MM.1S (cell line): ENCODE measurements at regions not wholly inside any gene's neighbourhood (a gene's known extent, or its start where the extent isn't known, plus 50 kb on each side); places are given as distances from the start of the nearest gene placed in this dataset.

Experiments used
- DNase-seq: peaks from one replicate; pipeline ENCODE4 v3.0.0-alpha.2; 2015
- H2AFZ ChIP-seq: fragments of 300-600 bp; sonication (generic); 2 replicates; pipeline ENCODE4 v1.6.0; 2016; ENCODE audit warnings: antibody characterized with exemption, low read length
- H3F3A ChIP-seq: fragments of 300-600 bp; sonication (generic); 2 replicates; pipeline ENCODE4 v1.6.1; 2016; ENCODE audit warnings: mild to moderate bottlenecking, antibody characterized with exemption, low read length, moderate library complexity, mixed read lengths; ENCODE audit not compliant: insufficient read depth
- H3K27ac ChIP-seq: fragments of 300-600 bp; sonication (generic); 2 replicates; pipeline ENCODE4 v1.5.1; 2016; ENCODE audit warnings: mild to moderate bottlenecking, low read length
- H3K27me3 ChIP-seq: fragments of 300-600 bp; sonication (generic); replicated peaks from 2 replicates; pipeline ENCODE4 v1.6.0; 2016; ENCODE audit warnings: low read length; ENCODE audit not compliant: insufficient read depth
- H3K36me3 ChIP-seq: fragments of 300-600 bp; sonication (generic); replicated peaks from 2 replicates; pipeline ENCODE4 v1.6.1; 2016; ENCODE audit warnings: mild to moderate bottlenecking, low read length, mixed read lengths; ENCODE audit not compliant: insufficient read depth
- H3K4me1 ChIP-seq: fragments of 300-600 bp; sonication (generic); 2 replicates; pipeline ENCODE4 v1.6.1; 2016; ENCODE audit warnings: low read length, mixed read lengths
- H3K4me2 ChIP-seq: fragments of 300-600 bp; sonication (generic); 2 replicates; pipeline ENCODE4 v1.6.0; 2016; ENCODE audit warnings: low read depth, low read length
- H3K4me3 ChIP-seq: fragments of 300-600 bp; sonication (generic); 2 replicates; pipeline ENCODE4 v1.5.1; 2016; ENCODE audit warnings: low read length, mixed read lengths
- H3K79me2 ChIP-seq: fragments of 300-600 bp; sonication (generic); 2 replicates; pipeline ENCODE4 v1.6.1; 2016; ENCODE audit warnings: mixed run types, low read length, mixed read lengths
- H3K9ac ChIP-seq: fragments of 300-600 bp; sonication (generic); 2 replicates; pipeline ENCODE4 v1.6.1; 2016; ENCODE audit warnings: low read length, mixed read lengths
- H3K9me2 ChIP-seq: fragments of 300-600 bp; sonication (generic); replicated peaks from 2 replicates; pipeline ENCODE4 v1.6.1; 2016; ENCODE audit warnings: mild to moderate bottlenecking, low read length, mixed read lengths; ENCODE audit not compliant: insufficient read depth
- H3K9me3 ChIP-seq: fragments of 300-600 bp; sonication (generic); replicated peaks from 2 replicates; pipeline ENCODE4 v1.6.1; 2016; ENCODE audit warnings: mild to moderate bottlenecking, low read length, mixed read lengths; ENCODE audit not compliant: insufficient read depth
- H4K20me1 ChIP-seq: fragments of 300-600 bp; sonication (generic); 2 replicates; pipeline ENCODE4 v1.6.1; 2016; ENCODE audit warnings: mild to moderate bottlenecking, low read length, moderate library complexity, mixed read lengths; ENCODE audit not compliant: insufficient read depth
- CTCF ChIP-seq: fragments of 300-600 bp; sonication (generic); IDR thresholded peaks from 2 replicates; pipeline ENCODE4 v1.5.1; 2016; ENCODE audit warnings: antibody characterized with exemption, low read length, mixed read lengths
- EZH2 ChIP-seq: fragments of 300-600 bp; sonication (generic); optimal IDR thresholded peaks from 2 replicates; pipeline ENCODE3; 2017; ENCODE audit warnings: low read depth, mild to moderate bottlenecking, antibody characterized with exemption, low read length, mixed read lengths
- EZH2phosphoT487 ChIP-seq: fragments of 300-600 bp; sonication (generic); IDR thresholded peaks from 2 replicates; pipeline ENCODE4 v1.6.1; 2018; ENCODE audit warnings: antibody characterized with exemption, low read length

- Histone ChIP-seq H3K36me3 (no peaks in the 10 kb centered on the region), H3K79me2 (no peaks in the 10 kb centered on the region), H3K4me2 (no peak overlapping the region), H2AFZ (no peak overlapping the region), H3K9me3 (no peaks in the 10 kb centered on the region), H3K9ac (no peak overlapping the region), H3K27ac (no peak overlapping the region), H3K9me2 (no peaks in the 10 kb centered on the region), H3K27me3 (peaks cover 39% of the 10 kb centered on the region), H3K4me1 (no peaks in the 10 kb centered on the region), H3K4me3 (no peak overlapping the region), H4K20me1 (no peaks in the 10 kb centered on the region), H3F3A (no peaks in the 10 kb centered on the region)
- no peak for DNase-seq
- TF ChIP-seq CTCF (no peak), EZH2phosphoT487 (no peak), EZH2 (no peak)
Measured at GRCh38 chr1:38133304-38133703, 86.7 kb upstream of the POU3F1 start.

DNA sequence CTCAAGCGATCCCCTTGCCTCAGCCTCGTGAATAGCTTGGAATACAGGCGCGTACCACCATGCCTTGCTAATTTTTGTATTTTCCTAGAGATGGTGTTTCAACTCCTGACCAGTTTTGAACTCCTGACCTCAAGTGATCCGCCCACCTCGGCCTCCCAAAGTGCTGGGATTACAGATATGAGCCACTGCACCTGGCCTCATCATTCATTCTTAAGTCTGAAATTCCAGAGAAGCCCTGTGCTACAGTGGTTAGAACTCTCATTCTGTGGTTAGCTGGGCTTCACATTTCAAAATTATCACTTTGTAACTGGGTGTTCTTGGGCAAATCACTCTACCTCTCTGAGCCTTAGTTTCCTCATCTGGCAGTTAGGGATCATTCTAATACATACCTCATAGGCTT lies 86.1 kb upstream of the POU3F1 start:
- H3K27me3 ChIP-seq: peaks cover 37% of the 10 kb centered on the region
- no peak overlapping the region for H2AFZ ChIP-seq
- H3K9ac ChIP-seq: no peak overlapping the region
- no peak for DNase-seq
- no peak overlapping the region for H3K27ac ChIP-seq
- TF ChIP-seq EZH2phosphoT487 (no peak), CTCF (no peak), EZH2 (no peak)
- no peak overlapping the region for H3K4me3 ChIP-seq
- H3K4me2 ChIP-seq: no peak overlapping the region
- H3K9me2 ChIP-seq: no peaks in the 10 kb centered on the region
- no peaks in the 10 kb centered on the region for H3F3A ChIP-seq
- no peaks in the 10 kb centered on the region for H3K79me2 ChIP-seq
- H3K36me3 ChIP-seq: no peaks in the 10 kb centered on the region
- H4K20me1 ChIP-seq: no peaks in the 10 kb centered on the region
- H3K9me3 ChIP-seq: no peaks in the 10 kb centered on the region
- H3K4me1 ChIP-seq: no peaks in the 10 kb centered on the region

DNA sequence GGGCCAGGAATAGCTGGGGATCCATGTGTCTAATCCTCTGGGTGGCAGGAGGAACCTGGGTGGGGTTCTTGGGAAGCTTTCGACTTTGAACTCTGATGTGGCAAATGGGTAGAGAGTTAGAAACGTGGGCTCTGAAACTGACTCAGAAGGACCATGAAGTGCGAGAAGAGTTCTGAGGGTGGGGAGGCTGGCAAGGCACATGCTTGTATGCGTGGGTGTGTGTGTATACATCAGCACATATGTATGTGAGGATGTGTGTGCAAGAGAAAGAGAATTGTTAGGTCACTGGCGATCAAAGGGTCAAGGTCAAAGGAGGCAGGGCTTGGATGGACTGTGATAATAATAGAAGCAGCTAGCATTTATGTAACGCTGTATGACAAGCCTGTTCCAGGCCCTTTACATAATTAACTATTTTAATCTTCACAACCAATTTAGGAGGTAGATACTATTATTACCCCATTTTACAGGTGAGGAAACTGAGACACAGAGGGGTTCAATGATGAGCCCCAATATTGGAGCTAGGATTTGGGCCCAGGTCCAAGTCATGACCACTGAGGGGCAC lies 84.5 kb upstream of the POU3F1 start:
- H3K9ac ChIP-seq: no peak overlapping the region
- H3K27ac ChIP-seq: no peak overlapping the region
- H3K79me2 ChIP-seq: no peaks in the 10 kb centered on the region
- no peak for DNase-seq
- no peaks in the 10 kb centered on the region for H3K4me1 ChIP-seq
- H3K27me3 ChIP-seq: peaks cover 21% of the 10 kb centered on the region
- H3K4me3 ChIP-seq: no peak overlapping the region
- H3K9me2 ChIP-seq: no peaks in the 10 kb centered on the region
- H4K20me1 ChIP-seq: no peaks in the 10 kb centered on the region
- no peaks in the 10 kb centered on the region for H3K36me3 ChIP-seq
- H3F3A ChIP-seq: no peaks in the 10 kb centered on the region
- no peak overlapping the region for H3K4me2 ChIP-seq
- H2AFZ ChIP-seq: no peak overlapping the region
- no peak for TF ChIP-seq EZH2
- no peak for TF ChIP-seq EZH2phosphoT487
- TF ChIP-seq CTCF: no peak
- no peaks in the 10 kb centered on the region for H3K9me3 ChIP-seq
